Suprapubic skin (tissue), 3 donors: ENCODE measurements at regions not wholly inside any gene's neighbourhood (a gene's known extent, or its start where the extent isn't known, plus 50 kb on each side); places are given as distances from the start of the nearest gene placed in this dataset.

Source experiments
- POLR2AphosphoS5 ChIP-seq, 3 donors: sonication (generic); formaldehyde crosslinking; IDR thresholded peaks; one replicate each; pipeline ENCODE4 v1.6.1; 2017; ENCODE audit warnings: antibody characterized with exemption in 3 of 3
- TF ChIP-seq, protein P1 (sequence below), 2 donors: fragments of 200-600 bp in 1 of 2; fragments of 450-650 bp in 1 of 2; sonication (generic) in 1 of 2; IDR thresholded peaks; one replicate each; pipeline ENCODE4 v1.5.1; 2016 to 2019; ENCODE audit warnings: antibody characterized with exemption in 2 of 2, mild to moderate bottlenecking in 1 of 2, moderate library complexity in 1 of 2

DNA sequence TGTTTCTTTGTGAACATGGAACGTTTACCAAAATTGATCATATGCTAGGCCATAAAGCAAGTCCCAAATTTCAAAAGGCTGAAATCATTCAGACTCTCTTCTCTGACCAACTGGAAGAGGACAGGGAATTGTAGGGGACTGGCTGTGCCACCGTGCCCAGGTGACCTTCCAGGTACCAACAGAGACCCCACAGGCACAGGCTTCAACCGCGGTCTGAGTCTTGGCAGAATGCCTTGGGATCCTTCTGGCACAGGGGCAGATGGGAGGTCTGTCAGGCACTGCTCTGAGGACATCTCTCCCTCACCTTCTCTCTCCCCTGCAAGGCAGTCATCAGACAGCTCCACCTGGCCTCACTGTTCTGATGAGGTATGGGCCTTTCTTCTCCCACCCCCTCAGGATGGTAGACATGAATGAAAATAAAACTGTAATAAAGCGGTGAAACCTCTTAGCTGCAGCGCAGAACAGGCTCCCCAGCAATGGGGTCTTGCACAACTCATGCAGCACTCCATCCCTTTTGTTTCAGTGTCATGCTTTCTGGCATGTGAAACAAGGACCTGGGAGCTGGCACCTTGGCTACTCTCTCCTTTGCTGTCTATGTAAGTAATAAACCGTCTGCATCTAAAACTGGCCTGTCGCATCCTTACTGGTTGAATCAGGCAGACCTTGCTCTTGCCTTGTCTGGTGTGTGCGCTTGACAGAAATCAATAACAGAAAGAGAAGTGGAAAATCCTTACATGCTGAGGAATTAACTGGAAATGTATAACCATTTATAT lies 289.2 kb downstream of the KLF13 start:
- no peak for TF ChIP-seq POLR2AphosphoS5 (IDR thresholded peaks at IDR 0.05)
- TF ChIP-seq, protein P1, sequence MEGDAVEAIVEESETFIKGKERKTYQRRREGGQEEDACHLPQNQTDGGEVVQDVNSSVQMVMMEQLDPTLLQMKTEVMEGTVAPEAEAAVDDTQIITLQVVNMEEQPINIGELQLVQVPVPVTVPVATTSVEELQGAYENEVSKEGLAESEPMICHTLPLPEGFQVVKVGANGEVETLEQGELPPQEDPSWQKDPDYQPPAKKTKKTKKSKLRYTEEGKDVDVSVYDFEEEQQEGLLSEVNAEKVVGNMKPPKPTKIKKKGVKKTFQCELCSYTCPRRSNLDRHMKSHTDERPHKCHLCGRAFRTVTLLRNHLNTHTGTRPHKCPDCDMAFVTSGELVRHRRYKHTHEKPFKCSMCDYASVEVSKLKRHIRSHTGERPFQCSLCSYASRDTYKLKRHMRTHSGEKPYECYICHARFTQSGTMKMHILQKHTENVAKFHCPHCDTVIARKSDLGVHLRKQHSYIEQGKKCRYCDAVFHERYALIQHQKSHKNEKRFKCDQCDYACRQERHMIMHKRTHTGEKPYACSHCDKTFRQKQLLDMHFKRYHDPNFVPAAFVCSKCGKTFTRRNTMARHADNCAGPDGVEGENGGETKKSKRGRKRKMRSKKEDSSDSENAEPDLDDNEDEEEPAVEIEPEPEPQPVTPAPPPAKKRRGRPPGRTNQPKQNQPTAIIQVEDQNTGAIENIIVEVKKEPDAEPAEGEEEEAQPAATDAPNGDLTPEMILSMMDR (IDR thresholded peaks at IDR 0.05), result no peak
